SK-N-SH treated with all-trans-retinoic acid at 6 μM for 48 hours (cell line): ENCODE measurements at regions not wholly inside any gene's neighbourhood (a gene's known extent, or its start where the extent isn't known, plus 50 kb on each side); places are given as distances from the start of the nearest gene placed in this dataset.

Experiments
- ATAC-seq: fragments of 200-7000 bp; cut with Tn5 transposase; 3 replicates; pipeline ENCODE4 v1.9.1; 2020; ENCODE audit warnings: mild to moderate bottlenecking, moderate library complexity
- ARNTL ChIP-seq: fragments of 450-650 bp; formaldehyde crosslinking; IDR thresholded peaks from 2 replicates; pipeline ENCODE4 v1.5.0; 2020; ENCODE audit warnings: low read depth, mild to moderate bottlenecking, moderate library complexity, borderline replicate concordance
- BACH2 ChIP-seq: fragments of 250-450 bp; sonication (Bioruptor Pico); IDR thresholded peaks from 2 replicates; pipeline ENCODE4 v1.9.0; 2021; ENCODE audit warnings: mild to moderate bottlenecking, borderline replicate concordance
- CSDC2 ChIP-seq: fragments of 250-450 bp; sonication (Bioruptor Pico); IDR thresholded peaks from 2 replicates; pipeline ENCODE4 v1.5.0; 2020; ENCODE audit warnings: mild to moderate bottlenecking, moderate library complexity
- CSRNP3 ChIP-seq: fragments of 250-450 bp; sonication (Bioruptor Pico); IDR thresholded peaks from 2 replicates; pipeline ENCODE4 v1.5.1; 2021; ENCODE audit warnings: mild to moderate bottlenecking, moderate library complexity
- ESRRG ChIP-seq: fragments of 250-450 bp; sonication (Bioruptor Pico); IDR thresholded peaks from 2 replicates; pipeline ENCODE4 v1.6.1; 2021; ENCODE audit warnings: mild to moderate bottlenecking
- GLIS3 ChIP-seq: fragments of 250-450 bp; sonication (Bioruptor Pico); IDR thresholded peaks from 2 replicates; pipeline ENCODE4 v1.5.0; 2020; ENCODE audit warnings: mild to moderate bottlenecking, moderate library complexity
- ISL1 ChIP-seq: fragments of 250-450 bp; sonication (Bioruptor Pico); IDR thresholded peaks from 2 replicates; pipeline ENCODE4 v2.1.2; 2022; ENCODE audit warnings: mild to moderate bottlenecking, moderate library complexity
- OSR1 ChIP-seq: fragments of 250-450 bp; sonication (Bioruptor Pico); IDR thresholded peaks from 2 replicates; pipeline ENCODE4 v1.8.0; 2022; ENCODE audit warnings: moderate library complexity, mild to moderate bottlenecking, inconsistent platforms
- PATZ1 ChIP-seq: fragments of 250-450 bp; sonication (Bioruptor Pico); IDR thresholded peaks from 2 replicates; pipeline ENCODE4 v1.8.0; 2020; ENCODE audit warnings: mild to moderate bottlenecking, moderate library complexity, borderline replicate concordance
- PPARA ChIP-seq: fragments of 250-450 bp; sonication (Bioruptor Pico); IDR thresholded peaks from 2 replicates; pipeline ENCODE4 v1.5.0; 2020; ENCODE audit warnings: mild to moderate bottlenecking, borderline replicate concordance
- RARB ChIP-seq: fragments of 250-450 bp; sonication (Bioruptor Pico); IDR thresholded peaks from 2 replicates; pipeline ENCODE4 v1.8.0; 2021; ENCODE audit warnings: mild to moderate bottlenecking, moderate library complexity
- SNAI2 ChIP-seq: fragments of 250-450 bp; sonication (Bioruptor Pico); IDR thresholded peaks from 2 replicates; pipeline ENCODE4 v1.5.0; 2020; ENCODE audit warnings: mild to moderate bottlenecking, moderate library complexity
- TCF4 ChIP-seq: fragments of 250-450 bp; sonication (Bioruptor Pico); IDR thresholded peaks from 2 replicates; pipeline ENCODE4 v1.8.0; 2021; ENCODE audit warnings: mild to moderate bottlenecking, moderate library complexity, borderline replicate concordance
- TOX ChIP-seq: fragments of 250-450 bp; sonication (Bioruptor Pico); IDR thresholded peaks from 2 replicates; pipeline ENCODE4 v1.8.0; 2021; ENCODE audit warnings: mild to moderate bottlenecking, moderate library complexity, borderline replicate concordance
- TSHZ2 ChIP-seq: fragments of 250-450 bp; sonication (Bioruptor Pico); IDR thresholded peaks from 2 replicates; pipeline ENCODE4 v1.5.0; 2020; ENCODE audit warnings: mild to moderate bottlenecking, moderate library complexity
- ZC3H10 ChIP-seq: fragments of 250-450 bp; sonication (Bioruptor Pico); IDR thresholded peaks from 2 replicates; pipeline ENCODE4 v1.5.1; 2021; ENCODE audit warnings: mild to moderate bottlenecking, moderate library complexity
- ZFP3 ChIP-seq: fragments of 250-450 bp; sonication (Bioruptor Pico); IDR thresholded peaks from 2 replicates; pipeline ENCODE4 v1.5.0; 2020; ENCODE audit warnings: mild to moderate bottlenecking, moderate library complexity
- ZFP30 ChIP-seq: fragments of 450-650 bp; formaldehyde crosslinking; IDR thresholded peaks from 2 replicates; pipeline ENCODE4 v1.5.0; 2022; ENCODE audit warnings: mild to moderate bottlenecking, moderate library complexity
- ZNF565 ChIP-seq: fragments of 450-650 bp; formaldehyde crosslinking; conservative IDR thresholded peaks from 2 replicates; pipeline ENCODE4 v1.5.0; 2020; ENCODE audit warnings: low read depth, mild to moderate bottlenecking, moderate library complexity
- ZNF70 ChIP-seq: fragments of 450-650 bp; formaldehyde crosslinking; IDR thresholded peaks from 2 replicates; pipeline ENCODE4 v1.5.0; 2020; ENCODE audit warnings: mild to moderate bottlenecking, moderate library complexity
- ZNF8 ChIP-seq: fragments of 450-650 bp; formaldehyde crosslinking; IDR thresholded peaks from 2 replicates; pipeline ENCODE4 v1.5.0; 2020; ENCODE audit warnings: mild to moderate bottlenecking, moderate library complexity
- TF ChIP-seq, protein P1 (sequence below): fragments of 250-450 bp; sonication (Bioruptor Pico); IDR thresholded peaks from 2 replicates; pipeline ENCODE4 v1.5.1; 2020; ENCODE audit warnings: low read depth, mild to moderate bottlenecking, moderate library complexity

- ATAC-seq: no peak
- TF ChIP-seq ZFP3 (no peak), TSHZ2 (CRISPR knock-in tag) (no peak), ESRRG (CRISPR knock-in tag) (no peak), PPARA (CRISPR knock-in tag) (no peak), ZFP30 (CRISPR knock-in tag) (no peak), SNAI2 (CRISPR knock-in tag) (no peak), ZNF8 (CRISPR knock-in tag) (no peak), ARNTL (CRISPR knock-in tag) (no peak), ISL1 (CRISPR knock-in tag) (no peak), GLIS3 (CRISPR knock-in tag) (no peak), CSDC2 (no peak), CSRNP3 (no peak), OSR1 (CRISPR knock-in tag) (no peak), PATZ1 (CRISPR knock-in tag) (no peak), TOX (CRISPR knock-in tag) (no peak), ZNF70 (CRISPR knock-in tag) (no peak), TCF4 (CRISPR knock-in tag) (no peak), RARB (CRISPR knock-in tag) (no peak), ZNF565 (no peak)
- TF ChIP-seq, protein P1, sequence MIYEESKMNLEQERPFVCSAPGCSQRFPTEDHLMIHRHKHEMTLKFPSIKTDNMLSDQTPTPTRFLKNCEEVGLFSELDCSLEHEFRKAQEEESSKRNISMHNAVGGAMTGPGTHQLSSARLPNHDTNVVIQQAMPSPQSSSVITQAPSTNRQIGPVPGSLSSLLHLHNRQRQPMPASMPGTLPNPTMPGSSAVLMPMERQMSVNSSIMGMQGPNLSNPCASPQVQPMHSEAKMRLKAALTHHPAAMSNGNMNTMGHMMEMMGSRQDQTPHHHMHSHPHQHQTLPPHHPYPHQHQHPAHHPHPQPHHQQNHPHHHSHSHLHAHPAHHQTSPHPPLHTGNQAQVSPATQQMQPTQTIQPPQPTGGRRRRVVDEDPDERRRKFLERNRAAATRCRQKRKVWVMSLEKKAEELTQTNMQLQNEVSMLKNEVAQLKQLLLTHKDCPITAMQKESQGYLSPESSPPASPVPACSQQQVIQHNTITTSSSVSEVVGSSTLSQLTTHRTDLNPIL (CRISPR knock-in tag): no peak
These were observed 159.7 kb upstream of the RAD23B start for GRCh38 chr9:107123389-107123788.

GRCh38 chr9:107127608-107128007 is 155.5 kb upstream of the RAD23B start:
- TF ChIP-seq TCF4 (CRISPR knock-in tag) (no peak), TOX (CRISPR knock-in tag) (no peak), ARNTL (CRISPR knock-in tag) (no peak), ZFP30 (CRISPR knock-in tag) (no peak), ZFP3 (no peak), GLIS3 (CRISPR knock-in tag) (no peak), OSR1 (CRISPR knock-in tag) (no peak), CSDC2 (no peak), SNAI2 (CRISPR knock-in tag) (no peak), PPARA (CRISPR knock-in tag) (no peak), CSRNP3 (no peak), BACH2 (no peak), TSHZ2 (CRISPR knock-in tag) (no peak), PATZ1 (CRISPR knock-in tag) (no peak), ESRRG (CRISPR knock-in tag) (no peak), ZNF565 (no peak), ZNF8 (CRISPR knock-in tag) (no peak), ZC3H10 (CRISPR knock-in tag) (no peak), ZNF70 (CRISPR knock-in tag) (no peak)
- TF ChIP-seq, protein P1 (CRISPR knock-in tag): no peak
- no peak; the same call in 2 of the 3 replicates for ATAC-seq
